Stimulated activated memory B cell treated with anti-CD40 and anti-IgM and Interleukin-4, amounts not matched to agents 10 μg/mL and 1 μg/mL and 100 μg/mL, for 72 hours (primary cell): ENCODE measurements at regions not wholly inside any gene's neighbourhood (a gene's known extent, or its start where the extent isn't known, plus 50 kb on each side); places are given as distances from the start of the nearest gene placed in this dataset.

Experiments used
- ATAC-seq: fragments of 150-1000 bp; cut with Tn5 transposase; 2 replicates; pipeline ENCODE4 v1.10.0; 2021
- H3K27ac Mint-ChIP-seq: one replicate; pipeline ENCODE4 v1.8.0; 2022; ENCODE audit warnings: mild to moderate bottlenecking, mixed read lengths
- H3K27me3 Mint-ChIP-seq: one replicate; pipeline ENCODE4 v1.8.0; 2022; ENCODE audit warnings: mixed read lengths
- H3K36me3 Mint-ChIP-seq: one replicate; pipeline ENCODE4 v1.8.0; 2022; ENCODE audit warnings: mixed read lengths
- H3K4me1 Mint-ChIP-seq: one replicate; pipeline ENCODE4 v1.8.0; 2022; ENCODE audit warnings: mixed read lengths
- H3K4me3 Mint-ChIP-seq: one replicate; pipeline ENCODE4 v1.8.0; 2022; ENCODE audit warnings: mild to moderate bottlenecking, moderate library complexity, mixed read lengths
- H3K9me3 Mint-ChIP-seq: one replicate; pipeline ENCODE4 v1.8.0; 2022; ENCODE audit warnings: mixed read lengths

DNA sequence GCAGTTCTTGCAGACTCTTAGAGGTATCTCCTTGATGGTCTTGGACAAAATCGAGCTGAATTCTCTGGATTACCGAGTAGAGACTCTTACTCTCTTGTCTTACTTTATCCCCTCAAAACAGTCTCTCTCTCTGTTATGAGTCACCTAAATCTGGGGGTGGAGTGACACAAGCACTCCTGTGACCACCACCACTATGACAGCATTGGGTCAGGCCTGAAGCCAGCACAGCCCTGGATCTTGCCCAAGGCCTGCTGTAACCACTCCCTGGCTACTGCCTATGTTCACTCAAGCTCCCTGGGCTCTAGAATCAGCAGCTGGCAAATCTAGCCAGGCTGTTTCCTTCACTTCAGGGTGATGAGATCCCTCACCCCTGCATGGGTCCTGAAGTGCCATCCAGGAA, 662.5 kb downstream of the LUZP2 start:
- Mint-ChIP-seq H3K9me3 (peaks cover 13% of the 10 kb centered on the region), H3K36me3 (no peaks in the 10 kb centered on the region), H3K4me1 (no peaks in the 10 kb centered on the region), H3K27ac (no peak overlapping the region), H3K27me3 (no peaks in the 10 kb centered on the region), H3K4me3 (no peak overlapping the region)
- no peak for ATAC-seq

GRCh38 chr11:25163421-25163820, 666.6 kb downstream of the LUZP2 start:
- H3K4me1 Mint-ChIP-seq, result no peaks in the 10 kb centered on the region
- H3K27me3 Mint-ChIP-seq, result no peaks in the 10 kb centered on the region
- H3K4me3 Mint-ChIP-seq, result no peak overlapping the region
- H3K9me3 Mint-ChIP-seq, result peaks cover 10% of the 10 kb centered on the region
- ATAC-seq, result no peak
- no peaks in the 10 kb centered on the region for H3K36me3 Mint-ChIP-seq
- no peak overlapping the region for H3K27ac Mint-ChIP-seq

DNA sequence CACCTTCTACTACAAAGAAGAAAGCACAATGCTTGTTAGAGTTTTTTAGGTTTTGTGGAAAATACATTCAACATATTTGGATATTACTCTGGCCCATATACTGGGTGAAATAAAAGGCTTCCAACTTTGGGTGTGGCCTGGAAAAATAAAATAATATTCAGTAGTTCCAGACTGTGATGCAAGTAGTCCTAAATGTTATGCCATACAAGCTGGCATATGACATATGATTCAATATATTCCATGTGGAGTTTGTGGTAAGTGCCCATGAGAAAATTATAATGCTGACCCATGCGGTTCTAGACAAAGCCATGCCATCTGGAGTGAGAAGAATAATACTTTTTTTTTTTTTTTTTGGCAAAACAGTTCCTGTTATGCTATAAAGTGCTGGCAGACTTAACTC, 683.3 kb downstream of the LUZP2 start:
- Mint-ChIP-seq H3K36me3 (no peaks in the 10 kb centered on the region), H3K4me3 (no peak overlapping the region), H3K4me1 (no peaks in the 10 kb centered on the region), H3K27ac (no peak overlapping the region), H3K9me3 (no peaks in the 10 kb centered on the region), H3K27me3 (no peaks in the 10 kb centered on the region)
- ATAC-seq, result no peak

DNA sequence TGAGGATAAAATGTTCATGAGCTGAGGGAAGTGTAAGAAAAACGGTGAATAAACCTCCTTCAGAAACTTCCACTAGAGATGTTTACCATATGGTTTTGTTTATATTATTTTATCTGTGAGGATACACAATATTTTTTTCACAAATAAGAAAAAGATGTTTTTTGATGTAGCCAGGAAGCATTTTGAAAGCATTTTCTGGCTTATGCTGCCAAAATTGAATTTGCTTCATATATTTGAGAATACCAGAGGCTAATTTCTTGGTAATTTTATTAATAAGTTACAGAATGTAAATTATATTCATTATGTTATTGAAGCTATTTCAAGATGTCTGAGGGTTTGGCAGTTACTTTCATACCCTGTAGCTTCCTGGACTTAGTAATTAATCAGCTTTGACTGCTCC, 686.6 kb downstream of the LUZP2 start:
- ATAC-seq, result no peak
- Mint-ChIP-seq H3K9me3 (no peaks in the 10 kb centered on the region), H3K4me1 (no peaks in the 10 kb centered on the region), H3K27ac (no peak overlapping the region), H3K27me3 (no peaks in the 10 kb centered on the region), H3K4me3 (no peak overlapping the region), H3K36me3 (no peaks in the 10 kb centered on the region)

DNA sequence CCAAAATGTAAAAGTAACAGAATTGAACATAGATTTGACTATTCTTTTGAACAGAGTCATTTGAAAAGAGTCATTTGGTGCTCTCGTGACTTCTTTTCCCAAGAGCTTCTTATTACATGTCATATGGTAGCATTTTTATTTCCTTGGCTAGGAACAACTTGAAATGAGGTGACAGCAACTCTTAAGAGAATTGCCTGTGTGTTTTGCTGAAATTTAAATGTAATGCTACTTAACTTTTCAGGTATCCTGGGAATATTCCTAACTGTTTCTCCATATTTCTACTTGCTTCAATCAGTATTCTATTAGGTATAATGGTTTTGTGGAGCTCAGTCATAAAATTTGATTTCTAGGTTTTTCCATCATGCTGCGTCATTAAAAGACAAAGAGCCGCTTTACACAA, 700.7 kb downstream of the LUZP2 start:
- H3K4me1 Mint-ChIP-seq, result no peaks in the 10 kb centered on the region
- no peaks in the 10 kb centered on the region for H3K27me3 Mint-ChIP-seq
- no peak overlapping the region for H3K4me3 Mint-ChIP-seq
- H3K27ac Mint-ChIP-seq, result no peak overlapping the region
- ATAC-seq, result no peak
- H3K36me3 Mint-ChIP-seq, result no peaks in the 10 kb centered on the region
- peaks cover 6% of the 10 kb centered on the region for H3K9me3 Mint-ChIP-seq

GRCh38 chr11:25198704-25199103, 701.9 kb downstream of the LUZP2 start:
- H3K9me3 Mint-ChIP-seq, result peaks cover 6% of the 10 kb centered on the region
- no peak overlapping the region for H3K4me3 Mint-ChIP-seq
- H3K36me3 Mint-ChIP-seq, result no peaks in the 10 kb centered on the region
- no peaks in the 10 kb centered on the region for H3K4me1 Mint-ChIP-seq
- no peaks in the 10 kb centered on the region for H3K27me3 Mint-ChIP-seq
- H3K27ac Mint-ChIP-seq, result no peak overlapping the region
- ATAC-seq, result no peak

- ATAC-seq, result no peak
- no peaks in the 10 kb centered on the region for H3K36me3 Mint-ChIP-seq
- H3K9me3 Mint-ChIP-seq, result peaks cover 6% of the 10 kb centered on the region
- H3K4me1 Mint-ChIP-seq, result no peaks in the 10 kb centered on the region
- H3K27me3 Mint-ChIP-seq, result no peaks in the 10 kb centered on the region
- no peak overlapping the region for H3K27ac Mint-ChIP-seq
- H3K4me3 Mint-ChIP-seq, result no peak overlapping the region
Measured at GRCh38 chr11:25200925-25201324, 704.1 kb downstream of the LUZP2 start.

DNA sequence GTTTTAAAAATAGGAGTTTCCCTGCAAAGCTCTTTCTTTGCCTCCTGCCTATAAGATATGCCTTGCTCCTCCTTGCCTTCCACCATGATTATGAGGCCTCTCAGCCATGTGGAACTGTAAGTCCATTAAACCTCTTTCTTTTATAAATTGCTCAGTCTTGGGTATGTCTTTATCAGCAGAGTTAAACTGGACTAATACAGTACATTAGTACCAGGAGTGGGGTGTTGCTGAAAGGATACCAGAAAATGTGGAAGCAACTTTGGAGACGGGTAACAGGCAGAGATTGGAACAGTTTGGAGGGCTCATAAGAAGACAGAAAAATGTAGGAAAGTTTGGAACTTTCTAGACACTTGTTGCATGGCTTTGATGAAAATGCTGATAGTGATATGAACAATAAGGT, 709.9 kb downstream of the LUZP2 start:
- no peak for ATAC-seq
- Mint-ChIP-seq H3K4me3 (no peak overlapping the region), H3K27ac (no peak overlapping the region)

DNA sequence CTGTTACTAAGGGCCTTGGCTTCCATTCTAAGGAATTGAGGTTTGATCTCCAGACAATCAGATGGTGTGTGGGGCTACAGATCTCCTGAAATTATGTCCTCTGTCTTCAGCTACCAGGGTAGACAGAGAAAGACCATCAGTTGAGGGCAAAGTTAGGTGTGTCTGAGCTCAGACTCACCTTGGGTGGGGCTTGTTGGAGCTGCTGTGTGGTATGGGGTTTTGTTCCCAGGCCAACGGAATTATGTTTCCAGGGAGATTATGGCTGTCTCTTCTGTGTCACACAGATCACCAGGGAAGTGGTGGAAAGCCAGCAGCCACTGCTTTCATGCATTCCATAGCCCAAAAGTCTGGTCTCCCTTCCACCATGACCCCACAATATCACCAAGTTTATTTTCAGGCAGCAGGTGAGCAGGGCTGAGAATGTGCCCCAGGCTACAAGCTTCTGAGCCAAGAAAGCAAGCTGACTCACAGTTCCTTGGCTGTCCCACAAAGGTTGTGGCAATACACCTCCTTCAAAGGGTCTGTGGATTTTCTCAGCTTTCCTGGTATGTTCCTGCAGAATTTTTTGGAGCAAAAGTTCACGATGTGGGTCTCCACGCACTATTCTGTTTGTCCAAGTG, 714.9 kb downstream of the LUZP2 start:
- Mint-ChIP-seq H3K4me3 (no peak overlapping the region), H3K9me3 (peaks cover 7% of the 10 kb centered on the region), H3K36me3 (no peaks in the 10 kb centered on the region), H3K27ac (no peak overlapping the region), H3K27me3 (no peaks in the 10 kb centered on the region), H3K4me1 (no peaks in the 10 kb centered on the region)
- no peak for ATAC-seq

More for the DNA sequence above, 709.9 kb downstream of the LUZP2 start:
- Mint-ChIP-seq H3K36me3 (no peaks in the 10 kb centered on the region), H3K27me3 (no peaks in the 10 kb centered on the region), H3K9me3 (peaks cover 7% of the 10 kb centered on the region), H3K4me1 (no peaks in the 10 kb centered on the region)

DNA sequence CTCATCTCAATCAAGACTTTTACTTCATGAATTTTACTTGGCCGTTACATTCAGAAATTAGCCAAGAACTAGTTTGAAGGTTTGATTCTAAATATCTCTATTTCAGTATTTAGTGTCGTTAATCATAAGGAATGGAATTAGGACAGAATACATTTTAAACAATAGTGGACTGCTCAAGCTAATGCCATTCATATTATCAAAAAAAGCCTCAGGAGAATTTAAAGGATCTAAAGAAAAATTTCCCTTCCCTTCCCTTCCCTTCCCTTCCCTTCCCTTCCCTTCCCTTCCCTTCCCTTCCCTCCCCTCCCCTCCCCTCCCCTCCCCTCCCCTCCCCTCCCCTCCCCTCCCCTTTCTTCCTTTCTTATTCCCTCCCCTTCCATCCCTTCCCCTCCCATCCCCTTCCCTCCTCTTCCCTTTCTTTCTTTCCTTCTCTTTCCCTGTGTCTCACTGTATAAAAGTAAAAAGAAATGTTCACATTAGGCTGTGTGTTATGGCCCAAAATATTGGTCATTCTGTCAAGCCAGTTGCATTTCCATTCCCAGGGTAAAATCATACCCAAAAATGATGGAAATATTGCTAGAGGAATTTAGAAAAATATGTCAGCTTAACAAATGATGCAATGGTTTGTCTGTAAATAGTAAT, 717.8 kb downstream of the LUZP2 start:
- H3K9me3 Mint-ChIP-seq, result peaks cover 2% of the 10 kb centered on the region
- no peaks in the 10 kb centered on the region for H3K4me1 Mint-ChIP-seq
- ATAC-seq, result no peak
- H3K27ac Mint-ChIP-seq, result no peak overlapping the region
- H3K27me3 Mint-ChIP-seq, result no peaks in the 10 kb centered on the region
- H3K36me3 Mint-ChIP-seq, result no peaks in the 10 kb centered on the region
- no peak overlapping the region for H3K4me3 Mint-ChIP-seq

DNA sequence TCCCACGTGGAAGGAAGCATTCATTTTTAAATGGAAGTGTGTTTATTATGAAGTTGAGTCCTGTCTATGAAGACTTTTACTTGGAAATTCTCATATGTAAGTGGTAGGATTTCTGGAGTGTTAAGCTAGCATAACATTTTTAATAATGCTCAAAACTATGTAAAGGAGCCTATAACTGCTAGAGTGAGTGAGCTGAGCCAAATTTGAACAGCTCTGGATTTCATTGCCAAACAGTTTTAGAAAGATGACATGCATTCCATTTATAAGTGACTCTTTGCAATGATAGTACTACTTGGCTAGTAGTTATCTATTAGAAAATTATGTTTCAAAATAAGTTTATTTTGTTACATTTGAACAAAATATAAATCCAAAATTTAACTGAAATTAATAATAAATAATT, 721.2 kb downstream of the LUZP2 start:
- H3K9me3 Mint-ChIP-seq, result peaks cover 2% of the 10 kb centered on the region
- H3K4me3 Mint-ChIP-seq, result no peak overlapping the region
- no peaks in the 10 kb centered on the region for H3K4me1 Mint-ChIP-seq
- H3K27me3 Mint-ChIP-seq, result no peaks in the 10 kb centered on the region
- no peak overlapping the region for H3K27ac Mint-ChIP-seq
- ATAC-seq, result no peak
- H3K36me3 Mint-ChIP-seq, result no peaks in the 10 kb centered on the region

GRCh38 chr11:25225078-25225477, 728.2 kb downstream of the LUZP2 start:
- Mint-ChIP-seq H3K9me3 (peaks cover 3% of the 10 kb centered on the region), H3K36me3 (no peaks in the 10 kb centered on the region), H3K4me1 (no peaks in the 10 kb centered on the region), H3K4me3 (no peak overlapping the region), H3K27me3 (no peaks in the 10 kb centered on the region), H3K27ac (no peak overlapping the region)
- ATAC-seq, result no peak

GRCh38 chr11:25242928-25243327, 746.1 kb downstream of the LUZP2 start:
- H3K9me3 Mint-ChIP-seq, result peaks cover 4% of the 10 kb centered on the region
- H3K4me3 Mint-ChIP-seq, result no peak overlapping the region
- H3K27me3 Mint-ChIP-seq, result no peaks in the 10 kb centered on the region
- no peak for ATAC-seq
- H3K36me3 Mint-ChIP-seq, result no peaks in the 10 kb centered on the region
- H3K27ac Mint-ChIP-seq, result no peak overlapping the region
- no peaks in the 10 kb centered on the region for H3K4me1 Mint-ChIP-seq

GRCh38 chr11:25244126-25244525, 747.3 kb downstream of the LUZP2 start:
- Mint-ChIP-seq H3K27ac (no peak overlapping the region), H3K4me3 (no peak overlapping the region), H3K9me3 (peaks cover 4% of the 10 kb centered on the region), H3K27me3 (no peaks in the 10 kb centered on the region), H3K36me3 (no peaks in the 10 kb centered on the region), H3K4me1 (no peaks in the 10 kb centered on the region)
- no peak for ATAC-seq

GRCh38 chr11:25247336-25247735, 750.5 kb downstream of the LUZP2 start:
- H3K27me3 Mint-ChIP-seq, result no peaks in the 10 kb centered on the region
- ATAC-seq, result no peak
- H3K36me3 Mint-ChIP-seq, result no peaks in the 10 kb centered on the region
- H3K9me3 Mint-ChIP-seq, result peaks cover 4% of the 10 kb centered on the region
- H3K27ac Mint-ChIP-seq, result no peak overlapping the region
- H3K4me1 Mint-ChIP-seq, result no peaks in the 10 kb centered on the region
- no peak overlapping the region for H3K4me3 Mint-ChIP-seq

DNA sequence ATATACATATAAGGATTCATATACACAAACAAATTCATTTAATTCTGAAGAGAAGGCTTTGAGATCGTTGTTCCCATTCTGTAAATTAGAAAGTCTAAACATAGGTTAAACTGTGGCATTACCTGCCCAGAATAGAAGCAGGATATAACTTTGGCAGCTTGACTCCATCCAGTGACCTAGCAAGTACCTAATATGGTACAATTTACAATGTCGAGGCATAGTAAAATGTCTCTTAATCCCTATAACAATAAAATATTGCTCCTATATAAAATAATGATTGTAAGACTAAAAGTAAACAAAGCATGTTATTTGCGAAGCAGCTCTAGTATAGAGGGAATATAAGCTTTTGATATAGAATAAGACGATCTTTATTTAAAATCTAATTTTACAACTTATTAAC, 756.0 kb downstream of the LUZP2 start:
- Mint-ChIP-seq H3K27me3 (no peaks in the 10 kb centered on the region), H3K36me3 (no peaks in the 10 kb centered on the region), H3K4me3 (no peak overlapping the region), H3K27ac (no peak overlapping the region), H3K4me1 (no peaks in the 10 kb centered on the region), H3K9me3 (peaks cover 1% of the 10 kb centered on the region)
- ATAC-seq, result no peak
